GM10266 (cell line): ENCODE measurements at regions not wholly inside any gene's neighbourhood (a gene's known extent, or its start where the extent isn't known, plus 50 kb on each side); places are given as distances from the start of the nearest gene placed in this dataset.

ENCODE experiments used
- DNase-seq: peaks from one replicate; pipeline ENCODE4 v3.0.0; 2012; ENCODE audit errors: extremely low spot score
- TF ChIP-seq, protein P1 (sequence below): IDR thresholded peaks from 2 replicates; pipeline ENCODE4 v1.5.1; 2012; ENCODE audit warnings: mild to moderate bottlenecking, low read depth; ENCODE audit not compliant: control insufficient read depth, insufficient read depth; ENCODE audit errors: missing control alignments

DNA sequence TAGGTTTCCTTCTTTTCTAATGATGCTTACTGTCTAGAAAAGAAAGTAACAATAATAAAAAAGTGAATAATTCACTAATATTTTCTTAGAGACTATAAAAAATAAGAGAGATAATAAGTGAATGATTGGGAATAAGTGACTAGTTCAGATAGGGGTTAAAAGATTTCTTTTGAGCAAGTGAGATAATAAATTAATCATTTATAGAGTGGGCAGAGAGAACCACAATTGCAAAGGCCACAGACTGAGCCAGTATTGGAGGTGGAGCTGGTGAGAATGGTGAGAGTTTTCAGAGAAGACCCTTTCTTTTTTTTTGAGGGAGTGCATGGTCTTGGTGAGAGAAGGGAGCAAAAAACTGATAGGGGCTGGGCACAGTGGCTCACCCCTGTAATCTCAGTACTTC is 159.1 kb upstream of the SALL1 start:
- TF ChIP-seq, protein P1, sequence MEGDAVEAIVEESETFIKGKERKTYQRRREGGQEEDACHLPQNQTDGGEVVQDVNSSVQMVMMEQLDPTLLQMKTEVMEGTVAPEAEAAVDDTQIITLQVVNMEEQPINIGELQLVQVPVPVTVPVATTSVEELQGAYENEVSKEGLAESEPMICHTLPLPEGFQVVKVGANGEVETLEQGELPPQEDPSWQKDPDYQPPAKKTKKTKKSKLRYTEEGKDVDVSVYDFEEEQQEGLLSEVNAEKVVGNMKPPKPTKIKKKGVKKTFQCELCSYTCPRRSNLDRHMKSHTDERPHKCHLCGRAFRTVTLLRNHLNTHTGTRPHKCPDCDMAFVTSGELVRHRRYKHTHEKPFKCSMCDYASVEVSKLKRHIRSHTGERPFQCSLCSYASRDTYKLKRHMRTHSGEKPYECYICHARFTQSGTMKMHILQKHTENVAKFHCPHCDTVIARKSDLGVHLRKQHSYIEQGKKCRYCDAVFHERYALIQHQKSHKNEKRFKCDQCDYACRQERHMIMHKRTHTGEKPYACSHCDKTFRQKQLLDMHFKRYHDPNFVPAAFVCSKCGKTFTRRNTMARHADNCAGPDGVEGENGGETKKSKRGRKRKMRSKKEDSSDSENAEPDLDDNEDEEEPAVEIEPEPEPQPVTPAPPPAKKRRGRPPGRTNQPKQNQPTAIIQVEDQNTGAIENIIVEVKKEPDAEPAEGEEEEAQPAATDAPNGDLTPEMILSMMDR: no peak
- DNase-seq: no peak

DNA sequence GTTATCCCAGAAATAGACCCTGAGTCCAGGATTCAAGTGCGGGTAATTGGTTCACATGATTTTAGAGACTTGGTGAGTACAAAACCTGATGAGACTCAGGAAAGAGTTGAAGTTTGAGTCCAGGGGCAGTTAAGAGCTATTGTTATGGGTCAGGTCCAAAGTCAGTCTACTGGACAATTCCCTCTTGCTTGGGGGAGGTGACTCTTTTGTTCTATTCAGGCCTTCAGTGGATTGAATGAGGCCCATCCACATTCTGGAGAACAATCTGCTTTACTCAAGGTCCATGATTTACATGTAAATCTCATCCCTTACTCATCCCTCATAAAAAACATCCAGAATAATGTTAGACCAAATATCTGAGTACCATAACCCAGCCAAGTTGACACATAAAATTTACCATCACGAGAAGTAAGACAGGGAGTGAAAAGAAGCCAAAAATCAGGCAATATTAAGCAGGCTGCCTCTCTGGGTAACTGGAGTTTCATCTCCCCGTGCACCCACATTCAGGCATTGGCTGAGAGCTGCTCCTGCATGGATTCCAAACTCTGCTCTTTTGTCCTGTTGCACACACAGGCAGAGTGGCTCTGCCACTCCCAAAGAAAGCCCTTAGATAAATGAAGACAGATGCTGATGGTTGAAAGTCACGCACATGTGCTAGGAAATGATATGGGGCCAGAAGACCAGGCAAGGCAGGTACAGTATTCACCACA is 156.0 kb upstream of the SALL1 start:
- DNase-seq: no peak
- TF ChIP-seq, protein P1: no peak

DNA sequence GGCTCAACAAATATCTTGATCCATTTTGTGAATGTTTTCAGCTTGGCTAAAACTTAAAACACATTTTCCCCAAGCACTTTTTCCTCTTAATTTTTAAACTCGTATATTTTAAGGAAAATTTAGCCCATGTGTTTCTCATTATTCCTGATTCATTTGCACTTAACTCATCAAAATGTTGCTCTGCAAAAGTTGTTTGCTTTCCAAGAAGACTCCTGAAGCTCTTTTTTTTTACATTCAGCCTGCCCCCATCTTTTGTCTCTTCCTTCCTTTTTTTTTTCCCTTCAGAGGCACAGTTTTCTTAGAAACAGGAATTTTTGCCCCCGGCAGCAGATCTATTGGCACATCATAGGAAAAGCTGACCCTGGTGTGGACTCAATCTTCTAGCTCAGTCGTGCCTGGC is 155.0 kb upstream of the SALL1 start:
- no peak for DNase-seq
- TF ChIP-seq, protein P1: no peak

DNA sequence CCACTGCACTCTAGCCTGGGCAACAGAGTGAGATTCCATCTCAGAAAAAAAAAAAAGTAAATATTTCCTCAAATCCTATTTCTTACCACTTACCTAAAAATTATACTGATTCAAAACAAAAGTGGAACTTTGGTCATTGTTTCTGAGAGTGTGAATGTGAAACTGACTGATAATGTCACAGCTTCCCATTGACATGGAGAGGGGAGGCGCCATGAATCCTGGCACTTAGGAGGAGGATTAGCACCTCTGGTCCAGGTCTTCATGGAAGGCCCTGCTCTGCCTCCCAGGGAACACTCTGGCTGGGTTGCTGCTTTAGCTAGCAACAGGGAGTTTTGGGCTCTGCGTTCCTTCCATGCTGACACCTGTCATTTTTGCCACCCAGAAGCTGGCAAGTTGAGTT is 154.3 kb upstream of the SALL1 start:
- no peak for DNase-seq
- TF ChIP-seq, protein P1: no peak

DNA sequence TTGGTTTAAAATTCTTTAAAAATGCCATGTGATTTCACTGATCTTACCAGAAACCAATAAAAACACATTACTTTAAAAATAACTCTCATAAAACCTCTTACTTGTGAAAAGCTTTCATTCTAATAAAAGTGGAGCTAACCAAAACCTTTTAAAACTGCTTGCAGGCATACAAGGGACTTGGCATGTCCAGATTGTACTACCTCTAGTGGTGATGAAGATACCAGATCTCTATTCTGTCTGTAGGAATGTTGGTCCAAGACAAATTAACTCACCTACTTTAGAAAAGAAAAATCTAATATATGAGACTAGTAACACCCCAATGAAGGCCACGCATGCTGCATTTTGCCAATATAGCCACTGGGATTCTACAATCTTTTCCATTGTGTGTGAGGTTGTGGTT is 151.0 kb upstream of the SALL1 start:
- TF ChIP-seq, protein P1: no peak
- no peak for DNase-seq

DNA sequence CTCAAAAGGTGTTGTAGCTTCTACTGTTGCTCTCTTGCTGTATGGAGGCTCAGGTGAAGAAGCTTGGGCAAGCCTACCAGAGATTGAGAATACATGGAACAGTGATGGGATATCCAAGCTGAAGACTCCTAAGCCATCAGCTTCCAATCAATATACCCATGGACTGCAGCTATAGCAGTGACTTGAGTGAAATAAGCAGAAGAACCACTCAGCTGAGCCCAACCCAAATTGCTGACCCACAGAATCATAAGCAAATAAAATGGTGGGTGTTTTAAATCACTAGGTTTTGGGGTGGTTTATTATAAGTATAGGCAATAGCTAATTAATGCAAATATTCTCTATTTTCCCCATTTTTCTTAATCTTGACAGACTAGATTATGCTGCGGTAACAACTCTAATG is 147.7 kb upstream of the SALL1 start:
- DNase-seq: no peak
- TF ChIP-seq, protein P1: no peak

DNA sequence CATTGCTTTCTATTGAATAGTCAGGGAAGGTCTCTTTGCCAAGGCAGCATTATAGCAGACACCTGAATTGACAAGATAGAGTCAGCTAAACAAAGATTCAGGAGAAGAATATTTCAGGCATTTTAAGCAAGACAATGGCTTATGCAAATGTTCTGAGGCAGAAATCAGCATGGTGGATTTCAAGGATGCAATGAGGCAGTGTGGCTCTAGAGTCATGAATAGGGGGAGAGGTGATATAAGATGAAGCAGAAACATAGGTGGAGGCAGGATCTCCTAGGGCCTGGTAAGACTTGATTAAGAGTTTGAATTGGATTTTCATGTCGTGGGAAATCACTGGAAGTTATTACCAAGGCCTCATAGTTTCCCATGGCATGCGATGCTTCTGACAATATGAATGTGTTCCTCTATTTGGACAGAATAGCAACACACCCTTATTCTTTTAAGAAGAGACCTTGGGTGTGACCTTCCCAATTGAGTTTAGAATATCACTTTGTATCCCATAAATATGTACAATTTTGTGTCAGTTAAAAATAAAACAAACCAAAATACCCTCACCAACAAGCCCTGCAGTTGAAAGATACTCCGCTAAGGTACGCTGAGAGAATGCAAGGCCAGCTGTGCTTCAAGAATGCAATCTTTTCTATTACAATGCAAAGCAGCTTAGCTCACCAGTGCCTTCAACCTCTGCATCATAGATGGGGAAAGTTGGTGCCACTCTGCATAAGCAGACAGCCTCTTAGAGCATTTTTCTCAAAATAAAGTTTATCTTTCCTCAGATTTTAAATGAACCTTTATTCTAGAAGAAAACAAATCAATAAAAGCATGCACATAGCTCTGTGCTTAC is 139.6 kb upstream of the SALL1 start:
- no peak for DNase-seq
- TF ChIP-seq, protein P1: no peak
